DOHH2 (cell line): ENCODE measurements at regions not wholly inside any gene's neighbourhood (a gene's known extent, or its start where the extent isn't known, plus 50 kb on each side); places are given as distances from the start of the nearest gene placed in this dataset.

Experiments used
- H3F3A ChIP-seq: fragments of 200-600 bp; sonication (generic), shearing (Covaris generic); 2 replicates; pipeline ENCODE4 v1.6.0; 2016; ENCODE audit warnings: antibody characterized with exemption, mild to moderate bottlenecking; ENCODE audit not compliant: control insufficient read depth, insufficient read depth
- H3K27ac ChIP-seq: fragments of 200-600 bp; sonication (generic); 2 replicates; pipeline ENCODE4 v1.5.1; 2014; ENCODE audit warnings: low read depth, mild to moderate bottlenecking, low read length, moderate library complexity
- H3K27me3 ChIP-seq: fragments of 200-600 bp; sonication (generic); 2 replicates; pipeline ENCODE4 v1.6.1; 2014; ENCODE audit warnings: mild to moderate bottlenecking, low read length, mixed read lengths; ENCODE audit not compliant: control insufficient read depth
- H3K36me3 ChIP-seq: fragments of 200-600 bp; sonication (generic); 2 replicates; pipeline ENCODE4 v1.6.1; 2014; ENCODE audit warnings: mild to moderate bottlenecking, low read length, moderate library complexity, mixed read lengths; ENCODE audit not compliant: control insufficient read depth
- H3K4me1 ChIP-seq: fragments of 200-600 bp; sonication (generic); 2 replicates; pipeline ENCODE4 v1.6.1; 2014; ENCODE audit warnings: mild to moderate bottlenecking, low read length, mixed read lengths; ENCODE audit not compliant: control insufficient read depth
- H3K4me2 ChIP-seq: fragments of 200-600 bp; sonication (generic); 2 replicates; pipeline ENCODE4 v1.6.0; 2014; ENCODE audit warnings: mild to moderate bottlenecking, low read length, moderate library complexity
- H3K4me3 ChIP-seq: fragments of 200-600 bp; sonication (generic); 2 replicates; pipeline ENCODE4 v1.5.1; 2014; ENCODE audit warnings: mild to moderate bottlenecking, low read length, mixed read lengths
- H3K79me2 ChIP-seq: fragments of 200-600 bp; sonication (generic); 2 replicates; pipeline ENCODE4 v1.6.1; 2014; ENCODE audit warnings: mild to moderate bottlenecking, low read length, mixed read lengths; ENCODE audit not compliant: control insufficient read depth
- H3K9me2 ChIP-seq: fragments of 200-600 bp; sonication (generic); replicated peaks from 2 replicates; pipeline ENCODE4 v1.6.1; 2014; ENCODE audit warnings: mild to moderate bottlenecking, low read length, mixed read lengths; ENCODE audit not compliant: control insufficient read depth
- H3K9me3 ChIP-seq: fragments of 200-600 bp; sonication (generic); 2 replicates; pipeline ENCODE4 v1.6.1; 2014; ENCODE audit warnings: antibody characterized with exemption, low read length, mixed read lengths; ENCODE audit not compliant: control insufficient read depth, insufficient read depth
- H4K20me1 ChIP-seq: fragments of 200-600 bp; sonication (generic); 2 replicates; pipeline ENCODE4 v1.6.0; 2014; ENCODE audit warnings: low read depth, mild to moderate bottlenecking, antibody characterized with exemption, low read length, moderate library complexity; ENCODE audit not compliant: control insufficient read depth, insufficient read depth
- CTCF ChIP-seq: fragments of 200-600 bp; sonication (generic); IDR thresholded peaks from one replicate; pipeline ENCODE4 v1.5.1; 2014; ENCODE audit warnings: antibody characterized with exemption, mild to moderate bottlenecking, low read depth, low read length; ENCODE audit not compliant: poor library complexity, severe bottlenecking
- EZH2phosphoT487 ChIP-seq: fragments of 200-600 bp; sonication (generic); IDR thresholded peaks from 2 replicates; pipeline ENCODE4 v1.6.1; 2017; ENCODE audit warnings: borderline replicate concordance, mild to moderate bottlenecking, antibody characterized with exemption, low read length, moderate library complexity, mixed read lengths

DNA sequence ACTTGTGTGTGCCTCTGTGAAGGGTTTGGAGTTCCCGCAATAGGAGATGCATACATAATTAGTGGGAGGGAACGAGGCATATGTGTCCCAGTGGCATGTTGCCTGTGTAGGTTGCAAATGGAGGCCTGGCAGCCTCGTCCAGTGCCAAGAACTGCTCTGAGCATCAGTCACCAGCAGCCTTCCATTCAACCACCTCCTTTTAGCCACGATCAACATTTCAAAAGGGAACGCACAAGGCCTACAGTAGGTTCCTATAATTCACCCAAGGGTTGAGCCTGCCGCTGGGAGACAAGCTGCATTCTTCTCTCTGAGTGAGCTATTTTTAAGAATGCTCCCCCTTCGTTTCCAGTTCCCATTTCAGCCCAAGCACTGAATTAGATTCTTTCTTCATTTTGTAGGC lies 78.8 kb upstream of the CTNNB1 start:
- no peaks in the 10 kb centered on the region for H3K9me3 ChIP-seq
- H3F3A ChIP-seq: no peaks in the 10 kb centered on the region
- peaks cover 15% of the 10 kb centered on the region for H3K4me1 ChIP-seq
- H3K9me2 ChIP-seq: no peaks in the 10 kb centered on the region
- no peaks in the 10 kb centered on the region for H4K20me1 ChIP-seq
- no peaks in the 10 kb centered on the region for H3K27me3 ChIP-seq
- TF ChIP-seq CTCF (no peak), EZH2phosphoT487 (no peak)
- no peaks in the 10 kb centered on the region for H3K36me3 ChIP-seq
- no peak overlapping the region for H3K4me2 ChIP-seq
- no peak overlapping the region for H3K27ac ChIP-seq
- no peaks in the 10 kb centered on the region for H3K79me2 ChIP-seq
- no peak overlapping the region for H3K4me3 ChIP-seq

DNA sequence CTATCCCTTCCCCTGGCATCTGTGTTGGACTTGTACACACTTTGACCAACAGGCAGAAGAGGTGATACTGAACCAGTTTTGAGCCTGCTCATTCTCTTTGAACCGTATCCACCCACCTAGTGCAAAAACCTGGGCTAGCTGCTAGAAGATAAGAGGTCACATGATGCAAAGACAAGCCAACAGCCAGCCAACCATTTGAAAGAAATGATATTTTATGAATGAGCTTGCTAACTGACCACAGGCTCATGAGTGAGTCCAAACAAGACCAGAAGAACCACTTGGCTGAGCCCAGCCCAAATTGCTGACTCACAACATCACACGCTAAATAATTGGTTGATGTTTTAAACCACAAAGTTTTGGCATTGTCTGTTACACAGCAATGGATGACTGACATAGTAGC lies 74.0 kb upstream of the CTNNB1 start:
- Histone ChIP-seq H3K4me3 (no peak overlapping the region), H3K27ac (no peak overlapping the region), H3K27me3 (no peaks in the 10 kb centered on the region), H3F3A (no peaks in the 10 kb centered on the region), H3K4me2 (no peak overlapping the region), H3K9me2 (no peaks in the 10 kb centered on the region), H3K9me3 (no peaks in the 10 kb centered on the region), H3K79me2 (no peaks in the 10 kb centered on the region), H3K4me1 (no peaks in the 10 kb centered on the region), H4K20me1 (no peaks in the 10 kb centered on the region), H3K36me3 (no peaks in the 10 kb centered on the region)
- TF ChIP-seq EZH2phosphoT487 (no peak), CTCF (no peak)

- Histone ChIP-seq H4K20me1 (no peaks in the 10 kb centered on the region), H3K4me3 (no peak overlapping the region), H3K36me3 (no peaks in the 10 kb centered on the region), H3K9me2 (no peaks in the 10 kb centered on the region), H3K27ac (no peak overlapping the region), H3K27me3 (no peaks in the 10 kb centered on the region), H3F3A (no peaks in the 10 kb centered on the region), H3K79me2 (no peaks in the 10 kb centered on the region), H3K9me3 (no peaks in the 10 kb centered on the region), H3K4me1 (no peaks in the 10 kb centered on the region), H3K4me2 (no peak overlapping the region)
- no peak for TF ChIP-seq CTCF
- TF ChIP-seq EZH2phosphoT487: no peak
These were observed 72.8 kb upstream of the CTNNB1 start for GRCh38 chr3:41126472-41126871.

DNA sequence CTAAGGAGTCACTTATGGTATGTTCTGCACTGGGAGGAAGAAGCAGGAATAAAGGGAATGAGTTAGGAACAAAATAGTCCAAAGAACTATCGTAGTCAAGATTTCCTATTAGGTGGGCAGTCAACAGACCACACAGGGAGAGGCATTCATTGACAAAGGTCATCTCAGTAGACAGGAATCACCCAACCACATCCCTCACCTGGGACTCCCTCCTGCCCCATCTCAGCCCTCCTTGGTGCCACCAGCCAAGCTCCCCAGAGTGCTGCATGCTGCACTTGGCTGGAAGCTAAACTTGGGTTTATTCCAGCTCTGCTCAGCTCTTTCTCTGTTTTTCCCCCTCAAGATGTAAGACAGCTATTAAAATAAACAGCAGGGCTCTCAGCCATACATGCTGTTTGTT lies 72.3 kb upstream of the CTNNB1 start:
- Histone ChIP-seq H3K4me3 (no peak overlapping the region), H4K20me1 (no peaks in the 10 kb centered on the region), H3K4me2 (no peak overlapping the region), H3K36me3 (no peaks in the 10 kb centered on the region), H3K79me2 (no peaks in the 10 kb centered on the region), H3K9me3 (no peaks in the 10 kb centered on the region), H3F3A (no peaks in the 10 kb centered on the region), H3K4me1 (no peaks in the 10 kb centered on the region), H3K27ac (no peak overlapping the region), H3K9me2 (no peaks in the 10 kb centered on the region), H3K27me3 (no peaks in the 10 kb centered on the region)
- no peak for TF ChIP-seq CTCF
